Endothelial cell of umbilical vein (primary cell): ENCODE measurements at regions not wholly inside any gene's neighbourhood (a gene's known extent, or its start where the extent isn't known, plus 50 kb on each side); places are given as distances from the start of the nearest gene placed in this dataset.

Source experiments
- BruUV-seq: library from RNA; stranded (reverse); fragments of 400-500 nt; replicated peaks from 2 replicates; lab custom pipeline; 2021; lab: Mats Ljungman, UMichigan
- CTCF ChIA-PET: fragments of 300-600, 350-600 bp; sonication (Branson Sonifier 250); formaldehyde crosslinking; loops from one replicate; lab custom pipeline; 2021; ENCODE audit warnings: antibody characterized with exemption, inconsistent platforms; lab: Charles Lee
- POLR2A ChIA-PET: fragments of 300-600, 350-600 bp; sonication (Branson Sonifier 250); formaldehyde crosslinking; loops from one replicate; lab custom pipeline; 2021; ENCODE audit warnings: antibody characterized with exemption, inconsistent platforms; lab: Charles Lee
- DNase-seq: peaks from one replicate; pipeline ENCODE4 v3.0.0-alpha.2; 2011; ENCODE audit warnings: low read depth, low spot score
- FAIRE-seq: peaks from 2 replicates; lab custom pipeline; 2011; peaks lifted over from hg19 to GRCh38; lab: Jason Lieb, UNC
- H2AFZ ChIP-seq: 2 replicates; pipeline ENCODE4 v1.6.0; 2012; ENCODE audit warnings: low read depth, low read length, control low read depth, inconsistent platforms
- H3K27ac ChIP-seq: 2 replicates; pipeline ENCODE4 v1.5.1; 2011; ENCODE audit warnings: low read depth, mild to moderate bottlenecking, control low read depth, low read length, moderate library complexity; ENCODE audit not compliant: insufficient read depth
- H3K27me3 ChIP-seq, 2 experiments: 2 replicates each; pipeline versions ENCODE4 v1.6.0 to v1.6.1; 2011; ENCODE audit warnings: low read length in 2 of 2, mixed read lengths in 1 of 2; ENCODE audit not compliant: control insufficient read depth in 2 of 2, insufficient read depth in 2 of 2
- H3K36me3 ChIP-seq, 2 experiments: 2 replicates in 1 of 2; 3 replicates in 1 of 2; pipeline ENCODE4 v1.5.1; 2011; ENCODE audit warnings: low read length in 2 of 2, mild to moderate bottlenecking in 1 of 2, moderate library complexity in 1 of 2; ENCODE audit not compliant: control insufficient read depth in 2 of 2, insufficient read depth in 2 of 2; ENCODE audit errors: extremely low read depth in 1 of 2
- H3K4me1 ChIP-seq: 3 replicates; pipeline ENCODE4 v1.5.1; 2011; ENCODE audit warnings: mild to moderate bottlenecking, low read length; ENCODE audit not compliant: control insufficient read depth, insufficient read depth; ENCODE audit errors: extremely low read depth
- H3K4me2 ChIP-seq: 2 replicates; pipeline ENCODE4 v1.6.1; 2011; ENCODE audit warnings: low read length, control low read depth, mixed read lengths; ENCODE audit not compliant: insufficient read depth
- H3K4me3 ChIP-seq, 3 experiments: fragments of 200-600 bp in 1 of 3; sonication (generic), shearing (Covaris generic) in 1 of 3; replicated peaks in 1 of 3; 2 replicates each; pipeline ENCODE4 v1.5.1; 2011 to 2016; ENCODE audit warnings: control low read depth in 3 of 3, low read length in 3 of 3, mild to moderate bottlenecking in 2 of 3, inconsistent platforms in 1 of 3, low read depth in 1 of 3, moderate library complexity in 1 of 3; ENCODE audit not compliant: insufficient read depth in 1 of 3
- H3K79me2 ChIP-seq: 2 replicates; pipeline ENCODE4 v1.6.0; 2012; ENCODE audit warnings: low read length, inconsistent platforms; ENCODE audit not compliant: control insufficient read depth, insufficient read depth
- H3K9ac ChIP-seq: replicated peaks from 2 replicates; pipeline ENCODE3; 2011; ENCODE audit warnings: low read length, control low read depth; ENCODE audit not compliant: insufficient read depth; ENCODE audit errors: extremely low read depth
- H3K9me1 ChIP-seq: replicated peaks from 3 replicates; pipeline ENCODE4 v1.6.0; 2011; ENCODE audit warnings: mild to moderate bottlenecking, low read length; ENCODE audit not compliant: control insufficient read depth, insufficient read depth; ENCODE audit errors: extremely low read depth
- H3K9me3 ChIP-seq: replicated peaks from 2 replicates; pipeline ENCODE4 v1.5.1; 2012; ENCODE audit warnings: low read length, inconsistent platforms; ENCODE audit not compliant: control insufficient read depth, insufficient read depth
- H4K20me1 ChIP-seq: replicated peaks from 2 replicates; pipeline ENCODE3; 2011; ENCODE audit warnings: mild to moderate bottlenecking, low read length; ENCODE audit not compliant: control insufficient read depth, insufficient read depth; ENCODE audit errors: extremely low read depth
- POLR2AphosphoS5 ChIP-seq: IDR thresholded peaks from 2 replicates; pipeline ENCODE4 v1.6.1; 2012; ENCODE audit warnings: low read depth, mild to moderate bottlenecking, control low read depth, low read length, moderate library complexity; ENCODE audit not compliant: insufficient read depth
- dilution Hi-C: fragments of 300-500 bp; cut with MboI; formaldehyde crosslinking; loops from one replicate; pipeline ENCODE4 v1.15.0; 2019; ENCODE audit warnings: low sequenced_read_pairs; ENCODE audit not compliant: extremely low pct_ligation_motif_present
- intact Hi-C: fragments of 100-400 bp; cut with micrococcal nuclease; formaldehyde crosslinking; loops from one replicate; pipeline ENCODE4 v1.10.0; 2022
- TF ChIP-seq, protein P1 (sequence below), 2 donors: IDR thresholded peaks; 1 replicate in 1 of 2; 2 replicates in 1 of 2; pipeline ENCODE4 v1.5.1; 2011; ENCODE audit warnings: low read length in 2 of 2, mild to moderate bottlenecking in 2 of 2, moderate library complexity in 2 of 2, control low read depth in 1 of 2, inconsistent platforms in 1 of 2, low read depth in 1 of 2; ENCODE audit not compliant: insufficient read depth in 1 of 2; ENCODE audit errors: extremely low read depth in 1 of 2

DNA sequence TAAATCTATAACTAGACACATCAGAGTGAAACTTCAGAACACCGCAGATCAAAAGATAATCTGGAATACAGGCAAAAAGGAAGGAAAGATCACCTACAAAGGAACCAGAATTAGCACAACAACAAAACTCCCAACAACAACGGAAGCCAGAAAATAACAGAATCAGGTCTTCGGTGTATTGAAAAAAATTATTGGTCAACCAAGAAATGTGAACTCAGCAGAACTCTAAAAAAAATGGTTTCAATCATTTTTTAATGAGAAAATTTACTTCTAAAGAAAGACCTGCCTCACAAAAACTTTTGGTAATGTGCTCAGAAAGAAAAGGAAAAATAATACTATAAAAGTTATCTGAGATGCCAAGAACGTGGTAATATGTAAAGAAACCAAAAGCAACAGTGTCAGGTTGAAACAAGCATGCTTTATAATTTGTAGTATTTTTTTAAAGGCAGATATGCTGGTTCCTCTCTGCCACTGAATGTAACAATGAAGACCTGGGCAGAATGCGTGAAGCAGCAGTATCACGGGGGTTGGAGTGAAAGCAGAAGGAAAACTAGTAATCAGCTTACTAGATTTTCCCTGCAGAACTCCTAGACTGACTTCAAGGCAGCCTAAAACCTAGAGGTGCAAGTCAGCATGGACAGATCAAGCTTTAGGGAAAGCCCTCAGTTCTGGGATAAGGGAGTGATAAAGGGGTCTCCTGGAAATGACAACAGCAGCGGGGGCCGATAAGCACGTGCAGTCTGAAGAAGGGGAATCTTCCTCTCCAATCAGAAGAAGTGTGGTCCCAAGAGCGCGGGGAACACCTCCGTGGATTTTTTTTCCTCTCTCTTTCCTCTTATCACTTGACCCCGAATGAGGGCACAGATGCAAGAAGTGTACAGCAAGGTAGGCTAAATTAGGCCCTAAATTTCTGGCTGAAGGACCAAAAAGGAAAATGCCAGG, 80.9 kb upstream of the TEKT1 start:
- TF ChIP-seq, protein P1, sequence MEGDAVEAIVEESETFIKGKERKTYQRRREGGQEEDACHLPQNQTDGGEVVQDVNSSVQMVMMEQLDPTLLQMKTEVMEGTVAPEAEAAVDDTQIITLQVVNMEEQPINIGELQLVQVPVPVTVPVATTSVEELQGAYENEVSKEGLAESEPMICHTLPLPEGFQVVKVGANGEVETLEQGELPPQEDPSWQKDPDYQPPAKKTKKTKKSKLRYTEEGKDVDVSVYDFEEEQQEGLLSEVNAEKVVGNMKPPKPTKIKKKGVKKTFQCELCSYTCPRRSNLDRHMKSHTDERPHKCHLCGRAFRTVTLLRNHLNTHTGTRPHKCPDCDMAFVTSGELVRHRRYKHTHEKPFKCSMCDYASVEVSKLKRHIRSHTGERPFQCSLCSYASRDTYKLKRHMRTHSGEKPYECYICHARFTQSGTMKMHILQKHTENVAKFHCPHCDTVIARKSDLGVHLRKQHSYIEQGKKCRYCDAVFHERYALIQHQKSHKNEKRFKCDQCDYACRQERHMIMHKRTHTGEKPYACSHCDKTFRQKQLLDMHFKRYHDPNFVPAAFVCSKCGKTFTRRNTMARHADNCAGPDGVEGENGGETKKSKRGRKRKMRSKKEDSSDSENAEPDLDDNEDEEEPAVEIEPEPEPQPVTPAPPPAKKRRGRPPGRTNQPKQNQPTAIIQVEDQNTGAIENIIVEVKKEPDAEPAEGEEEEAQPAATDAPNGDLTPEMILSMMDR (IDR thresholded peaks at IDR 0.05; ENCODE audit: extremely low read depth in 1 of 2, insufficient read depth in 1 of 2, low read depth in 1 of 2, low read length in 2 of 2), result no peak
- no peak for TF ChIP-seq POLR2AphosphoS5
- ChIA-PET CTCF (interaction anchor here (0.8 to 4.9 kb wide), 5 partner anchors 90 to 246 kb away, joined by 3 to 100 read pairs (median 16); partner anchors contain the start of gene BCL6B), POLR2A (no interaction called here)
- BruUV-seq, result no TSS peak
- FAIRE-seq (no peak), DNase-seq (no peak)
- dilution Hi-C loops (no loop called here), intact Hi-C loops (loop anchor here (1.0 to 5.0 kb wide), 4 partner anchors 110 to 264 kb away; no protein-coding TSS in a partner anchor)
- Histone ChIP-seq H3K27ac (no peak overlapping the region), H3K9ac (no peak overlapping the region), H3K9me1 (no peaks in the 10 kb centered on the region), H3K4me1 (peaks cover 5% of the 10 kb centered on the region), H2AFZ (no peak overlapping the region), H3K4me3 (no peak overlapping the region), H3K36me3 (no peaks in the 10 kb centered on the region), H4K20me1 (no peaks in the 10 kb centered on the region), H3K79me2 (no peaks in the 10 kb centered on the region), H3K9me3 (no peaks in the 10 kb centered on the region), H3K4me2 (no peak overlapping the region), H3K27me3 (peaks cover 31% of the 10 kb centered on the region in 2 experiments)
